ENCODE measurements at regions not wholly inside any gene's neighbourhood (a gene's known extent, or its start where the extent isn't known, plus 50 kb on each side); places are given as distances from the start of the nearest gene placed in this dataset.

DNA sequence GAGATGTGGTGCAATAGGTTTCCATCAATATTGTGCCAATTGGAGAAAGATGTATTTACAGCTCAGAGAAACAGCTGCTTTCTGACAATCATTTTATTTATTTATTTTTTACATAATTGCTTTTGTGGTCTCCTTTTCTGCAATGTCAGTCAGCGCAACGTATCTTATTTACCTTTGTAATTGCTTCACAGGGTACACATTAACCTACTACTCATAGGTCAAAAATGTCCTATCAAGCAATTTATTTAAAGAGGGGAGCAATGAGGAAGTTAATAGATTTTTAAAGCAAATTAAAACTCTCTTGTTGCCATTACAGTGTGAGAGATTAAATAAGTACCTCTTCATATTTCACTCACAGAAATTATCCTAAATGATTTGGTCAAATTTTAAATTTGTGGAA, 291.0 kb downstream of the CALCRL start:
- no peak overlapping the region for H2BK120ac ChIP-seq (ENCODE audit: insufficient read depth, low read length, poor library complexity)
- H3K23ac ChIP-seq (ENCODE audit: low read length): no peak overlapping the region
- no peak overlapping the region for H4K8ac ChIP-seq (ENCODE audit: low read depth, low read length)
- H4K12ac ChIP-seq (ENCODE audit: low read depth, low read length): no peak overlapping the region
- no peak overlapping the region for H3K4me3 ChIP-seq (ENCODE audit: low read depth, low read length)
- no peak for DNase-seq
- no peaks in the 10 kb centered on the region for H3K79me1 ChIP-seq (ENCODE audit: low read length)
- H2BK12ac ChIP-seq (ENCODE audit: low read length): no peak overlapping the region
- H3K79me2 ChIP-seq (ENCODE audit: control insufficient read depth, insufficient read depth, low read length, poor library complexity): no peaks in the 10 kb centered on the region
- H3K9me3 ChIP-seq (ENCODE audit: insufficient read depth, low read depth, low read length): no peaks in the 10 kb centered on the region
- no peak overlapping the region for H2BK5ac ChIP-seq (ENCODE audit: low read depth, low read length, poor library complexity)
- H3K14ac ChIP-seq (ENCODE audit: low read length): no peak overlapping the region
- H3K4me2 ChIP-seq (ENCODE audit: low read length): no peak overlapping the region
- H3K4ac ChIP-seq (ENCODE audit: low read depth, low read length): no peak overlapping the region
- H4K91ac ChIP-seq (ENCODE audit: low read depth, low read length): no peak overlapping the region
- no peaks in the 10 kb centered on the region for H3K4me1 ChIP-seq (ENCODE audit: control insufficient read depth in 1 of 2, insufficient read depth in 2 of 2, low read length in 2 of 2)
- WGBS (ENCODE audit: extremely low coverage, insufficient coverage, insufficient read length): no CpG with 5 or more reads among the region's 2 CpGs
- no peak overlapping the region for H2AK5ac ChIP-seq (ENCODE audit: low read length)
- H3K36me3 ChIP-seq (ENCODE audit: control insufficient read depth in 1 of 2, insufficient read depth in 2 of 2, low read length in 2 of 2): no peaks in the 10 kb centered on the region
- no peaks in the 10 kb centered on the region for H3K27me3 ChIP-seq (ENCODE audit: insufficient read depth, low read length)
- no peak overlapping the region for H2AFZ ChIP-seq (ENCODE audit: insufficient read depth, low read length, poor library complexity)
- H3K27ac ChIP-seq (ENCODE audit: low read depth, low read length): no peak overlapping the region
- H3K18ac ChIP-seq (ENCODE audit: low read length): no peak overlapping the region
- no peak overlapping the region for H3K9ac ChIP-seq (ENCODE audit: low read length)

DNA sequence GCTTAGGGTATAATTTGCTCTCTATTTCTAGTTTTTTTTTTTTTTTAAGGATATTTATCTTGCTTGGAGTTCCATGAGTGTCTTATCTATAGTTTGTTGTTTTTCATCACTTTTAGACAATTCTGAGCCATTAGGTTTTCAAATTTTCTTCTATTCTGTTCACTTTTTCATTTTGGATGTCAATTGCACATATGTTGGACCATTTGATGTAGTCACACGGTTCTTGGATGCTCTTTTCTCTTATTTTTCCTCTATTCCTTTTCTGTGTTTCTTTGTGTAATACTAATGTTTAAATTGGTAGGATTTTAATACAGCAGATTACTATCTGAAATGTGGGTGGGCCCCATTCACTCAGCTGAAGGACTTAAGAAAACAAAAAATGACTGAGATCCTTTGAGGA, 292.6 kb downstream of the CALCRL start:
- no peaks in the 10 kb centered on the region for H3K27me3 ChIP-seq (ENCODE audit: insufficient read depth, low read length)
- no peak for DNase-seq
- H3K14ac ChIP-seq (ENCODE audit: low read length): no peak overlapping the region
- no peaks in the 10 kb centered on the region for H3K36me3 ChIP-seq (ENCODE audit: control insufficient read depth in 1 of 2, insufficient read depth in 2 of 2, low read length in 2 of 2)
- no peak overlapping the region for H2BK12ac ChIP-seq (ENCODE audit: low read length)
- H3K18ac ChIP-seq (ENCODE audit: low read length): no peak overlapping the region
- H3K4ac ChIP-seq (ENCODE audit: low read depth, low read length): no peak overlapping the region
- no peak overlapping the region for H2BK120ac ChIP-seq (ENCODE audit: insufficient read depth, low read length, poor library complexity)
- no peak overlapping the region for H3K23ac ChIP-seq (ENCODE audit: low read length)
- no CpG with 5 or more reads among the region's 1 CpG for WGBS (ENCODE audit: extremely low coverage, insufficient coverage, insufficient read length)
- no peaks in the 10 kb centered on the region for H3K4me1 ChIP-seq (ENCODE audit: control insufficient read depth in 1 of 2, insufficient read depth in 2 of 2, low read length in 2 of 2)
- no peak overlapping the region for H4K12ac ChIP-seq (ENCODE audit: low read depth, low read length)
- no peak overlapping the region for H4K91ac ChIP-seq (ENCODE audit: low read depth, low read length)
- no peaks in the 10 kb centered on the region for H3K79me1 ChIP-seq (ENCODE audit: low read length)
- H3K79me2 ChIP-seq (ENCODE audit: control insufficient read depth, insufficient read depth, low read length, poor library complexity): no peaks in the 10 kb centered on the region
- H3K4me3 ChIP-seq (ENCODE audit: low read depth, low read length): no peak overlapping the region
- no peak overlapping the region for H4K8ac ChIP-seq (ENCODE audit: low read depth, low read length)
- no peak overlapping the region for H3K9ac ChIP-seq (ENCODE audit: low read length)
- no peaks in the 10 kb centered on the region for H3K9me3 ChIP-seq (ENCODE audit: insufficient read depth, low read depth, low read length)
- H3K27ac ChIP-seq (ENCODE audit: low read depth, low read length): no peak overlapping the region
- no peak overlapping the region for H3K4me2 ChIP-seq (ENCODE audit: low read length)
- H2AK5ac ChIP-seq (ENCODE audit: low read length): no peak overlapping the region
- H2BK5ac ChIP-seq (ENCODE audit: low read depth, low read length, poor library complexity): no peak overlapping the region
- H2AFZ ChIP-seq (ENCODE audit: insufficient read depth, low read length, poor library complexity): no peak overlapping the region

DNA sequence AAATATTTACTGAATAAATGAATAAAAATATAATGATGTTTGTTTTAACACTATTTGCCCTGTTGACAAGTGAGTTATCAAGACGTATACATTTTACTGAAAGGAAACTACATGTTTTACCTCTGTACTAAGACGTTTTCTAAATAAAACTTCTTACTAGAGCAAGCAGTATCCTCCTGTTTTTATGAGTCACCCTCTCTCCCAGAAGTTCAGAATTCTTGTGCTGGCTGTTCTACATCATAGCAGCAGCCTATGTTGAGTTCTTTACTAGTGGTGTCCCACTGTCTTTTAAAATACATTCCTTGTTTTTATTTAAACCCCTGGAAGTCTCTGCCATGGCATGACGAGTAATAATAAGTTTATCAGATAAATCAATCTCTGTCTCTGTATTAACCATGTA, 297.4 kb downstream of the CALCRL start:
- Histone ChIP-seq H4K91ac (ENCODE audit: low read depth, low read length) (no peak overlapping the region), H3K14ac (ENCODE audit: low read length) (no peak overlapping the region), H3K4me3 (ENCODE audit: low read depth, low read length) (no peak overlapping the region), H3K4me1 (ENCODE audit: control insufficient read depth in 1 of 2, insufficient read depth in 2 of 2, low read length in 2 of 2) (no peaks in the 10 kb centered on the region), H3K4ac (ENCODE audit: low read depth, low read length) (no peak overlapping the region), H3K27me3 (ENCODE audit: insufficient read depth, low read length) (no peaks in the 10 kb centered on the region), H2BK5ac (ENCODE audit: low read depth, low read length, poor library complexity) (no peak overlapping the region), H3K18ac (ENCODE audit: low read length) (no peak overlapping the region), H3K79me2 (ENCODE audit: control insufficient read depth, insufficient read depth, low read length, poor library complexity) (no peaks in the 10 kb centered on the region), H3K9ac (ENCODE audit: low read length) (no peak overlapping the region), H3K79me1 (ENCODE audit: low read length) (no peaks in the 10 kb centered on the region), H2AFZ (ENCODE audit: insufficient read depth, low read length, poor library complexity) (no peak overlapping the region), H4K8ac (ENCODE audit: low read depth, low read length) (no peak overlapping the region), H2BK12ac (ENCODE audit: low read length) (no peak overlapping the region), H3K36me3 (ENCODE audit: control insufficient read depth in 1 of 2, insufficient read depth in 2 of 2, low read length in 2 of 2) (no peaks in the 10 kb centered on the region), H2BK120ac (ENCODE audit: insufficient read depth, low read length, poor library complexity) (no peak overlapping the region), H3K4me2 (ENCODE audit: low read length) (no peak overlapping the region), H3K27ac (ENCODE audit: low read depth, low read length) (no peak overlapping the region), H3K23ac (ENCODE audit: low read length) (no peak overlapping the region), H4K12ac (ENCODE audit: low read depth, low read length) (no peak overlapping the region), H3K9me3 (ENCODE audit: insufficient read depth, low read depth, low read length) (no peaks in the 10 kb centered on the region), H2AK5ac (ENCODE audit: low read length) (no peak overlapping the region)
- no CpG with 5 or more reads among the region's 3 CpGs for WGBS (ENCODE audit: extremely low coverage, insufficient coverage, insufficient read length)
- DNase-seq: no peak

DNA sequence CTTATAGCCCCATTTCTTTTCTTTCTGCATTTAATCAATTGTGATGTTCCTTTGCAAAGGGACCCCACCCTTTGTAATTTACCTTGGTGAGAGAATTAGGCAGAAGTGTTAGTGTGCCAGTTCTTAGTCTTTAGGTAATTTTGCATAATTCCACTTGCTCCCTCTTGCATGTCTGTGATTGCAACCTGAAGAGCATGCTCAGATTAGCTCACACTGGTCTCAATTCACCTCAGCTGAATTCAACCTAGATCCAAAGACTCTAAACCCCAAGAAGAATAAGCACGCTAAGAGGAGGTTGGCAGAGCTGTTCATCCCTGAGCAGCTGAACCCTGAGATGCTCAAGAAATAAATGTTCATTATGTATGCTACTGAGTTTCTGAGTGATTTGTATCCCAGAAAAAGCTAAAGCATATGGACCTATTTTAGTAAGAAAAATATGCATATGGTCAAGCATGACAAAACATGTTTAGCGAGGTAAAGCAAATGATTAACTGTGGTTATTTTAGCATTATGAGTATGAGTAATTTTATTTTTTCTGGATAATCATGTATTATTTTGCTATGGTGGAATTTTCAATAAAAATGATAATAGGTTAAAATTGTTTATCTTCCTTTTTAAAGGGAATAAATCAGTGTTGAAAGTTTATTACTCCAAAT, 299.2 kb upstream of the ZSWIM2 start:
- WGBS (ENCODE audit: extremely low coverage, insufficient coverage, insufficient read length): no CpG with 5 or more reads among the region's 2 CpGs

More for the DNA sequence above, 299.2 kb upstream of the ZSWIM2 start:
- Histone ChIP-seq H2BK5ac (ENCODE audit: low read depth, low read length, poor library complexity) (no peak overlapping the region), H3K4ac (ENCODE audit: low read depth, low read length) (no peak overlapping the region), H3K79me1 (ENCODE audit: low read length) (no peaks in the 10 kb centered on the region), H2BK12ac (ENCODE audit: low read length) (no peak overlapping the region), H2BK120ac (ENCODE audit: insufficient read depth, low read length, poor library complexity) (no peak overlapping the region), H3K79me2 (ENCODE audit: control insufficient read depth, insufficient read depth, low read length, poor library complexity) (no peaks in the 10 kb centered on the region), H3K36me3 (ENCODE audit: control insufficient read depth in 1 of 2, insufficient read depth in 2 of 2, low read length in 2 of 2) (no peaks in the 10 kb centered on the region), H3K9me3 (ENCODE audit: insufficient read depth, low read depth, low read length) (no peaks in the 10 kb centered on the region), H2AFZ (ENCODE audit: insufficient read depth, low read length, poor library complexity) (no peak overlapping the region), H3K23ac (ENCODE audit: low read length) (no peak overlapping the region), H4K12ac (ENCODE audit: low read depth, low read length) (no peak overlapping the region), H3K27me3 (ENCODE audit: insufficient read depth, low read length) (no peaks in the 10 kb centered on the region), H3K27ac (ENCODE audit: low read depth, low read length) (no peak overlapping the region), H2AK5ac (ENCODE audit: low read length) (no peak overlapping the region), H3K4me3 (ENCODE audit: low read depth, low read length) (no peak overlapping the region), H3K18ac (ENCODE audit: low read length) (no peak overlapping the region), H4K91ac (ENCODE audit: low read depth, low read length) (no peak overlapping the region), H3K4me2 (ENCODE audit: low read length) (no peak overlapping the region), H3K4me1 (ENCODE audit: control insufficient read depth in 1 of 2, insufficient read depth in 2 of 2, low read length in 2 of 2) (no peaks in the 10 kb centered on the region), H4K8ac (ENCODE audit: low read depth, low read length) (no peak overlapping the region), H3K14ac (ENCODE audit: low read length) (no peak overlapping the region), H3K9ac (ENCODE audit: low read length) (no peak overlapping the region)
- DNase-seq: no peak
